HL-60 (cell line): ENCODE measurements at regions not wholly inside any gene's neighbourhood (a gene's known extent, or its start where the extent isn't known, plus 50 kb on each side); places are given as distances from the start of the nearest gene placed in this dataset.

Source experiments
- DNase-seq, 2 experiments: peaks; one replicate each; pipeline ENCODE4 v3.0.0-alpha.2; 2010 to 2020; ENCODE audit warnings: low read depth in 1 of 2, low spot score in 1 of 2
- H3K27ac ChIP-seq: fragments of 250-450 bp; sonication (Bioruptor Pico); replicated peaks from 2 replicates; pipeline ENCODE4 v1.5.1; 2020; ENCODE audit warnings: mild to moderate bottlenecking, moderate library complexity
- H3K27me3 ChIP-seq: fragments of 250-450 bp; sonication (Bioruptor Pico); 2 replicates; pipeline ENCODE4 v1.5.1; 2021; ENCODE audit warnings: mild to moderate bottlenecking, moderate library complexity; ENCODE audit not compliant: insufficient read depth, poor library complexity, severe bottlenecking
- H3K4me3 ChIP-seq: replicated peaks from 2 replicates; pipeline ENCODE4 v1.5.1; 2011; ENCODE audit warnings: mild to moderate bottlenecking, control low read depth, low read length; ENCODE audit not compliant: insufficient read depth
- GABPA ChIP-seq: IDR thresholded peaks from 2 replicates; pipeline ENCODE4 v1.6.1; 2012; ENCODE audit warnings: low read depth
- POLR2AphosphoS5 ChIP-seq: IDR thresholded peaks from 2 replicates; pipeline ENCODE4 v1.6.1; 2012; ENCODE audit warnings: low read depth
- SPI1 ChIP-seq: IDR thresholded peaks from 2 replicates; pipeline ENCODE4 v1.6.1; 2012; ENCODE audit warnings: low read depth, mild to moderate bottlenecking, borderline replicate concordance
- TF ChIP-seq, protein P1 (sequence below): IDR thresholded peaks from one replicate; pipeline ENCODE4 v1.5.1; 2011; ENCODE audit warnings: low read length, control low read depth, inconsistent platforms; ENCODE audit not compliant: insufficient read depth
- TF ChIP-seq, protein P2 (sequence below): IDR thresholded peaks from 2 replicates; pipeline ENCODE4 v1.6.1; 2012; ENCODE audit warnings: low read depth; ENCODE audit not compliant: insufficient replicate concordance

- Histone ChIP-seq H3K27me3 (no peaks in the 10 kb centered on the region), H3K4me3 (no peak overlapping the region), H3K27ac (no peak overlapping the region)
- no peak for DNase-seq
- no peak for TF ChIP-seq GABPA
- no peak for TF ChIP-seq SPI1
- no peak for TF ChIP-seq POLR2AphosphoS5
- TF ChIP-seq, protein P1, sequence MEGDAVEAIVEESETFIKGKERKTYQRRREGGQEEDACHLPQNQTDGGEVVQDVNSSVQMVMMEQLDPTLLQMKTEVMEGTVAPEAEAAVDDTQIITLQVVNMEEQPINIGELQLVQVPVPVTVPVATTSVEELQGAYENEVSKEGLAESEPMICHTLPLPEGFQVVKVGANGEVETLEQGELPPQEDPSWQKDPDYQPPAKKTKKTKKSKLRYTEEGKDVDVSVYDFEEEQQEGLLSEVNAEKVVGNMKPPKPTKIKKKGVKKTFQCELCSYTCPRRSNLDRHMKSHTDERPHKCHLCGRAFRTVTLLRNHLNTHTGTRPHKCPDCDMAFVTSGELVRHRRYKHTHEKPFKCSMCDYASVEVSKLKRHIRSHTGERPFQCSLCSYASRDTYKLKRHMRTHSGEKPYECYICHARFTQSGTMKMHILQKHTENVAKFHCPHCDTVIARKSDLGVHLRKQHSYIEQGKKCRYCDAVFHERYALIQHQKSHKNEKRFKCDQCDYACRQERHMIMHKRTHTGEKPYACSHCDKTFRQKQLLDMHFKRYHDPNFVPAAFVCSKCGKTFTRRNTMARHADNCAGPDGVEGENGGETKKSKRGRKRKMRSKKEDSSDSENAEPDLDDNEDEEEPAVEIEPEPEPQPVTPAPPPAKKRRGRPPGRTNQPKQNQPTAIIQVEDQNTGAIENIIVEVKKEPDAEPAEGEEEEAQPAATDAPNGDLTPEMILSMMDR, result no peak
- TF ChIP-seq, protein P2, sequence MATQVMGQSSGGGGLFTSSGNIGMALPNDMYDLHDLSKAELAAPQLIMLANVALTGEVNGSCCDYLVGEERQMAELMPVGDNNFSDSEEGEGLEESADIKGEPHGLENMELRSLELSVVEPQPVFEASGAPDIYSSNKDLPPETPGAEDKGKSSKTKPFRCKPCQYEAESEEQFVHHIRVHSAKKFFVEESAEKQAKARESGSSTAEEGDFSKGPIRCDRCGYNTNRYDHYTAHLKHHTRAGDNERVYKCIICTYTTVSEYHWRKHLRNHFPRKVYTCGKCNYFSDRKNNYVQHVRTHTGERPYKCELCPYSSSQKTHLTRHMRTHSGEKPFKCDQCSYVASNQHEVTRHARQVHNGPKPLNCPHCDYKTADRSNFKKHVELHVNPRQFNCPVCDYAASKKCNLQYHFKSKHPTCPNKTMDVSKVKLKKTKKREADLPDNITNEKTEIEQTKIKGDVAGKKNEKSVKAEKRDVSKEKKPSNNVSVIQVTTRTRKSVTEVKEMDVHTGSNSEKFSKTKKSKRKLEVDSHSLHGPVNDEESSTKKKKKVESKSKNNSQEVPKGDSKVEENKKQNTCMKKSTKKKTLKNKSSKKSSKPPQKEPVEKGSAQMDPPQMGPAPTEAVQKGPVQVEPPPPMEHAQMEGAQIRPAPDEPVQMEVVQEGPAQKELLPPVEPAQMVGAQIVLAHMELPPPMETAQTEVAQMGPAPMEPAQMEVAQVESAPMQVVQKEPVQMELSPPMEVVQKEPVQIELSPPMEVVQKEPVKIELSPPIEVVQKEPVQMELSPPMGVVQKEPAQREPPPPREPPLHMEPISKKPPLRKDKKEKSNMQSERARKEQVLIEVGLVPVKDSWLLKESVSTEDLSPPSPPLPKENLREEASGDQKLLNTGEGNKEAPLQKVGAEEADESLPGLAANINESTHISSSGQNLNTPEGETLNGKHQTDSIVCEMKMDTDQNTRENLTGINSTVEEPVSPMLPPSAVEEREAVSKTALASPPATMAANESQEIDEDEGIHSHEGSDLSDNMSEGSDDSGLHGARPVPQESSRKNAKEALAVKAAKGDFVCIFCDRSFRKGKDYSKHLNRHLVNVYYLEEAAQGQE, result no peak
Measured at GRCh38 chr7:66528652-66529051, 100.0 kb upstream of the KCTD7 start.

GRCh38 chr7:66529883-66530610 lies 98.6 kb upstream of the KCTD7 start:
- Histone ChIP-seq H3K4me3 (no peak overlapping the region), H3K27ac (no peak overlapping the region), H3K27me3 (no peaks in the 10 kb centered on the region)
- no peak for DNase-seq
- TF ChIP-seq, protein P1, result no peak
- TF ChIP-seq SPI1, result no peak
- TF ChIP-seq POLR2AphosphoS5, result no peak
- TF ChIP-seq GABPA, result no peak

- Histone ChIP-seq H3K4me3 (no peak overlapping the region), H3K27me3 (no peaks in the 10 kb centered on the region), H3K27ac (no peak overlapping the region)
- TF ChIP-seq, protein P1, result no peak
- TF ChIP-seq POLR2AphosphoS5 (no peak), GABPA (no peak), SPI1 (no peak)
- TF ChIP-seq, protein P2, result no peak
- DNase-seq, result no peak
Measured at GRCh38 chr7:66535414-66536329, 93.0 kb upstream of the KCTD7 start.
